Vagina (tissue), 2 donors: ENCODE measurements at regions not wholly inside any gene's neighbourhood (a gene's known extent, or its start where the extent isn't known, plus 50 kb on each side); places are given as distances from the start of the nearest gene placed in this dataset.

Experiments used
- CTCF ChIP-seq, 3 experiments: fragments of 450-650 bp in 2 of 3; fragments of 200-600 bp in 1 of 3; sonication (generic) in 1 of 3; IDR thresholded peaks; one replicate each; pipeline ENCODE4 v1.5.1; 2017 to 2019; ENCODE audit warnings: antibody characterized with exemption in 3 of 3, mild to moderate bottlenecking in 2 of 3, moderate library complexity in 2 of 3
- POLR2A ChIP-seq, 2 donors: fragments of 450-650 bp; IDR thresholded peaks; one replicate each; pipeline ENCODE4 v1.6.1; 2017; ENCODE audit warnings: antibody characterized with exemption in 2 of 2, mild to moderate bottlenecking in 2 of 2, moderate library complexity in 2 of 2
- POLR2AphosphoS5 ChIP-seq, 2 donors: sonication (generic); formaldehyde crosslinking; IDR thresholded peaks; one replicate each; pipeline ENCODE4 v1.9.0; 2017; ENCODE audit warnings: antibody characterized with exemption in 2 of 2, mild to moderate bottlenecking in 2 of 2, low read depth in 1 of 2; ENCODE audit not compliant: insufficient read depth in 1 of 2

DNA sequence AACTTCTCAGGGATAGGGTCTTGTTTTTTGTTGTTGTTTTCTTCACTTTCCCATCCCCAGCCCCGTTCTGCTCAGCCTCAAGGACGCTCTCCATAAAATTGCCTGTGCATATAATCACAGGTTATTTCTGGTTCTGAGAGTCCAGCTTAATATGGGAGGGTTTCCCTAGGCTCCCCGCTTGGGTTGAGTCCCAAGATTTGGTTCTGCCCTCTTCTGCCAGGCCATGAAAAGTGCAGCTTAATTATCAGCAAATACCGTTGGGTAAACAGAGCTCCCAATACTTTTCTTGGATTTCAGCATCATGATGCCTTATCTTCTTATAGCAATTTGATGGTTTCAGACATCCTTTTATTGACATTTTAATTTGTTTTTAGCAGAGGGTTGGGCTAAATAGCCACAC is 75.6 kb downstream of the GRIN2B start:
- TF ChIP-seq CTCF (IDR thresholded peaks at IDR 0.05) (no peak), POLR2A (IDR thresholded peaks at IDR 0.05) (no peak), POLR2AphosphoS5 (IDR thresholded peaks at IDR 0.05; ENCODE audit: insufficient read depth in 1 of 2, low read depth in 1 of 2) (no peak)
